ENCODE measurements at regions not wholly inside any gene's neighbourhood (a gene's known extent, or its start where the extent isn't known, plus 50 kb on each side); places are given as distances from the start of the nearest gene placed in this dataset.

- no peak for TF ChIP-seq CTCF (IDR thresholded peaks at IDR 0.05)
- no peak for TF ChIP-seq POLR2AphosphoS5 (IDR thresholded peaks at IDR 0.05)
These were observed 134.6 kb upstream of the ADRA1B start for GRCh38 chr5:159781626-159782157.

Data from gastroesophageal sphincter (tissue), 3 donors.